Astrocyte (in vitro differentiated cells and primary cell): ENCODE measurements at regions not wholly inside any gene's neighbourhood (a gene's known extent, or its start where the extent isn't known, plus 50 kb on each side); places are given as distances from the start of the nearest gene placed in this dataset.

Experiments
- DNase-seq: peaks from one replicate; pipeline ENCODE4 v3.0.0-alpha.2; 2010; ENCODE audit warnings: low read depth
- FAIRE-seq: peaks from 2 replicates; lab custom pipeline; 2011; peaks lifted over from hg19 to GRCh38; lab: Jason Lieb, UNC
- H2AFZ ChIP-seq: 2 replicates; pipeline ENCODE4 v1.6.0; 2012; ENCODE audit warnings: low read depth, low read length, inconsistent platforms
- H3K27ac ChIP-seq: 2 replicates; pipeline ENCODE4 v1.5.1; 2011; ENCODE audit warnings: low read depth, low read length, inconsistent platforms
- H3K27me3 ChIP-seq: 2 replicates; pipeline ENCODE4 v1.6.0; 2011; ENCODE audit warnings: low read length, inconsistent platforms; ENCODE audit not compliant: insufficient read depth
- H3K36me3 ChIP-seq: 2 replicates; pipeline ENCODE4 v1.5.1; 2011; ENCODE audit warnings: low read length, inconsistent platforms; ENCODE audit not compliant: insufficient read depth
- H3K4me1 ChIP-seq: 2 replicates; pipeline ENCODE4 v1.5.1; 2011; ENCODE audit warnings: low read length, inconsistent platforms; ENCODE audit not compliant: insufficient read depth
- H3K4me2 ChIP-seq: 2 replicates; pipeline ENCODE4 v1.6.0; 2012; ENCODE audit warnings: low read length, inconsistent platforms
- H3K4me3 ChIP-seq: 2 replicates; pipeline ENCODE4 v1.5.1; 2011; ENCODE audit warnings: low read depth, mild to moderate bottlenecking, low read length, inconsistent platforms; ENCODE audit not compliant: insufficient read depth
- H3K79me2 ChIP-seq: 2 replicates; pipeline ENCODE4 v1.6.0; 2012; ENCODE audit warnings: mild to moderate bottlenecking, low read length, inconsistent platforms; ENCODE audit not compliant: insufficient read depth
- H3K9ac ChIP-seq: 2 replicates; pipeline ENCODE4 v1.6.0; 2012; ENCODE audit warnings: mild to moderate bottlenecking, low read length, inconsistent platforms
- H3K9me3 ChIP-seq: 2 replicates; pipeline ENCODE4 v1.5.1; 2012; ENCODE audit warnings: low read depth, mild to moderate bottlenecking, low read length, inconsistent platforms; ENCODE audit not compliant: insufficient read depth
- H4K20me1 ChIP-seq: 2 replicates; pipeline ENCODE4 v1.6.0; 2012; ENCODE audit warnings: low read length, inconsistent platforms; ENCODE audit not compliant: insufficient read depth
- H3K27ac Mint-ChIP-seq: one replicate; pipeline ENCODE4 v1.8.0; 2021; ENCODE audit warnings: mild to moderate bottlenecking, mixed read lengths; ENCODE audit not compliant: unreplicated experiment
- H3K27me3 Mint-ChIP-seq: one replicate; pipeline ENCODE4 v1.8.0; 2021; ENCODE audit warnings: low read depth, mixed read lengths; ENCODE audit not compliant: unreplicated experiment
- H3K36me3 Mint-ChIP-seq: one replicate; pipeline ENCODE4 v1.8.0; 2021; ENCODE audit warnings: low read depth, mixed read lengths; ENCODE audit not compliant: unreplicated experiment
- H3K4me1 Mint-ChIP-seq: one replicate; pipeline ENCODE4 v1.8.0; 2021; ENCODE audit warnings: low read depth, mixed read lengths; ENCODE audit not compliant: unreplicated experiment
- H3K4me3 Mint-ChIP-seq: one replicate; pipeline ENCODE4 v1.8.0; 2021; ENCODE audit warnings: mild to moderate bottlenecking, moderate library complexity, mixed read lengths; ENCODE audit not compliant: unreplicated experiment
- H3K9me3 Mint-ChIP-seq: one replicate; pipeline ENCODE4 v1.8.0; 2021; ENCODE audit warnings: mild to moderate bottlenecking, mixed read lengths; ENCODE audit not compliant: unreplicated experiment
- EZH2 ChIP-seq: IDR thresholded peaks from 2 replicates; pipeline ENCODE4 v1.6.1; 2012; ENCODE audit warnings: mild to moderate bottlenecking, low read length, inconsistent platforms; ENCODE audit not compliant: insufficient read depth
- TF ChIP-seq, protein P1 (sequence below): IDR thresholded peaks from 2 replicates; pipeline ENCODE4 v1.5.1; 2011; ENCODE audit warnings: low read depth, mild to moderate bottlenecking, inconsistent platforms, low read length, moderate library complexity; ENCODE audit not compliant: insufficient read depth

- H3K4me1 Mint-ChIP-seq: no peaks in the 10 kb centered on the region
- FAIRE-seq: no peak
Measured at GRCh38 chr11:98600103-98600502, 420.6 kb upstream of the CNTN5 start.

DNA sequence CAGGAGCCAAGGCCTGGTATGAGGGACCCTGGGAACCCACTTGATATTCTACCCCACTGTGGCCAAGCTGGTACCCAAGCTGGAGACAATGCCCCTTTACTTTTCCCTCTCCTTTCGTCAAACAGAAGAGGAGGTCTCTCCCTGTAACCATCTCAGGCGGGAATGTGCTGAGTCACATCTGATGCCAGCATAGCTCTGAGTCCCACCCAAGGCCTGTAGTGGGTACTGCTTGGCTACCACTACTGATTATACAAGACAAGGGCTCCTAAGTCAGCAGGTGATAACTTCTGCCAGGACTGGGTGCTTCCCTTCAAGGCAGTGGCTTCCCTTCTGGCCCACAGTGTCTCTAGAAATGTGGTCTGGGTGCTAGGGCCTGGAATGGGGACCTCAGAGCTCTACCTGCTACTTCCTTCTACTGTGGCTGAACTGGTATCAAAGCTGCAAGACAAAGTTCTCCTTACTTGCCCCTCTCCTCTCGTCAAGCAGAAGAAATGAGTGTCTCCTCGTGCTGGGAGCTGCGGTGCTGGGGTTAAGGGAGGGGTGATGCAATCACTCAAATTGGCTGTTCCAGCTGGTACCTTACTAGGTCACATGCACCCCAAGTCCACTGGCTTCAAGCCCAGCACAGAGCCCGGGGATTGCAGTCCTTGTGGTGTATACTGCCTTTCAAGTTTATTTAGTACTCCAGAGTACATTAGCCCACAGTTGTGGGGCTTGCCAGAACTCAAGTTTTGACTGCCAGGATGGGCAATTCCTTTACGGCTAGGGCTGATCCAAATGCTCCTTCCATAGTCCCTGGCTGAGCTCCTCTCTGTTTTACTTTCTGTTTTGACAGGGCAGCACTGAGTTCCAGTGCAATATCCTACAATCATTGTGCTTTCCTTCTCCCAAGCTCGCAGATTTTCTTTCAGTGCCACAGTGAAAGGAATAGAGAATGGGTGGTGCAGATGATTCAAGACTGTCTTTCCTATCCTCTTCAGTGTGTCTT lies 419.7 kb upstream of the CNTN5 start:
- Histone ChIP-seq H4K20me1 (no peaks in the 10 kb centered on the region), H3K4me1 (no peaks in the 10 kb centered on the region), H3K9me3 (no peaks in the 10 kb centered on the region), H3K27ac (no peak overlapping the region), H3K9ac (no peak overlapping the region), H3K4me3 (no peak overlapping the region), H3K27me3 (no peaks in the 10 kb centered on the region), H2AFZ (no peak overlapping the region), H3K4me2 (no peak overlapping the region), H3K79me2 (no peaks in the 10 kb centered on the region), H3K36me3 (no peaks in the 10 kb centered on the region)
- no peak for TF ChIP-seq EZH2
- TF ChIP-seq, protein P1, sequence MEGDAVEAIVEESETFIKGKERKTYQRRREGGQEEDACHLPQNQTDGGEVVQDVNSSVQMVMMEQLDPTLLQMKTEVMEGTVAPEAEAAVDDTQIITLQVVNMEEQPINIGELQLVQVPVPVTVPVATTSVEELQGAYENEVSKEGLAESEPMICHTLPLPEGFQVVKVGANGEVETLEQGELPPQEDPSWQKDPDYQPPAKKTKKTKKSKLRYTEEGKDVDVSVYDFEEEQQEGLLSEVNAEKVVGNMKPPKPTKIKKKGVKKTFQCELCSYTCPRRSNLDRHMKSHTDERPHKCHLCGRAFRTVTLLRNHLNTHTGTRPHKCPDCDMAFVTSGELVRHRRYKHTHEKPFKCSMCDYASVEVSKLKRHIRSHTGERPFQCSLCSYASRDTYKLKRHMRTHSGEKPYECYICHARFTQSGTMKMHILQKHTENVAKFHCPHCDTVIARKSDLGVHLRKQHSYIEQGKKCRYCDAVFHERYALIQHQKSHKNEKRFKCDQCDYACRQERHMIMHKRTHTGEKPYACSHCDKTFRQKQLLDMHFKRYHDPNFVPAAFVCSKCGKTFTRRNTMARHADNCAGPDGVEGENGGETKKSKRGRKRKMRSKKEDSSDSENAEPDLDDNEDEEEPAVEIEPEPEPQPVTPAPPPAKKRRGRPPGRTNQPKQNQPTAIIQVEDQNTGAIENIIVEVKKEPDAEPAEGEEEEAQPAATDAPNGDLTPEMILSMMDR: no peak
- DNase-seq (no peak), FAIRE-seq (no peak)
- Mint-ChIP-seq H3K9me3 (no peaks in the 10 kb centered on the region), H3K27ac (no peak overlapping the region), H3K27me3 (no peaks in the 10 kb centered on the region), H3K4me3 (no peak overlapping the region), H3K36me3 (no peaks in the 10 kb centered on the region), H3K4me1 (no peaks in the 10 kb centered on the region)

More at GRCh38 chr11:98600103-98600502, 420.6 kb upstream of the CNTN5 start:
- no peak for TF ChIP-seq EZH2
- TF ChIP-seq, protein P1: no peak
- Histone ChIP-seq H4K20me1 (no peaks in the 10 kb centered on the region), H3K9ac (no peak overlapping the region), H3K79me2 (no peaks in the 10 kb centered on the region), H3K27me3 (no peaks in the 10 kb centered on the region), H2AFZ (no peak overlapping the region), H3K27ac (no peak overlapping the region), H3K4me1 (no peaks in the 10 kb centered on the region), H3K4me2 (no peak overlapping the region), H3K4me3 (no peak overlapping the region), H3K9me3 (no peaks in the 10 kb centered on the region), H3K36me3 (no peaks in the 10 kb centered on the region)
- H3K4me3 Mint-ChIP-seq: no peak overlapping the region
- no peaks in the 10 kb centered on the region for H3K36me3 Mint-ChIP-seq
- no peaks in the 10 kb centered on the region for H3K9me3 Mint-ChIP-seq
- no peak overlapping the region for H3K27ac Mint-ChIP-seq
- DNase-seq: no peak
- no peaks in the 10 kb centered on the region for H3K27me3 Mint-ChIP-seq
